ENCODE measurements at regions not wholly inside any gene's neighbourhood (a gene's known extent, or its start where the extent isn't known, plus 50 kb on each side); places are given as distances from the start of the nearest gene placed in this dataset.

- DNase-seq (ENCODE audit: low read depth) = no peak
Measured at GRCh38 chr20:40808936-40809335, 119.9 kb upstream of the MAFB start.

GRCh38 chr20:40809361-40809760 is 120.3 kb upstream of the MAFB start:
- DNase-seq (ENCODE audit: low read depth) = no peak

- no peak for DNase-seq (ENCODE audit: low read depth)
Measured at GRCh38 chr20:40810332-40811000, 121.4 kb upstream of the MAFB start.

- DNase-seq (ENCODE audit: low read depth) = no peak
Measured at GRCh38 chr20:40811004-40811403, 122.0 kb upstream of the MAFB start.

- no peak for DNase-seq (ENCODE audit: low read depth)
Measured at GRCh38 chr20:40811660-40812414, 122.8 kb upstream of the MAFB start.

- no peak for DNase-seq (ENCODE audit: low read depth)
Measured at GRCh38 chr20:40812415-40812925, 123.4 kb upstream of the MAFB start.

- DNase-seq (ENCODE audit: low read depth) = no peak
Measured at GRCh38 chr20:40813029-40813431, 124.0 kb upstream of the MAFB start.

GRCh38 chr20:40813708-40814630 is 124.9 kb upstream of the MAFB start:
- DNase-seq (ENCODE audit: low read depth) = no peak

GRCh38 chr20:40814631-40814960 is 125.6 kb upstream of the MAFB start:
- DNase-seq (ENCODE audit: low read depth) = no peak

GRCh38 chr20:40815156-40816038 is 126.4 kb upstream of the MAFB start:
- DNase-seq (ENCODE audit: low read depth) = no peak

- DNase-seq (ENCODE audit: low read depth) = no peak
Measured at GRCh38 chr20:40816039-40816352, 127.0 kb upstream of the MAFB start.

GRCh38 chr20:40821429-40821828 is 132.4 kb upstream of the MAFB start:
- DNase-seq (ENCODE audit: low read depth) = no peak

- DNase-seq (ENCODE audit: low read depth) = no peak
Measured at GRCh38 chr20:40826699-40827098, 137.7 kb upstream of the MAFB start.

- no peak for DNase-seq (ENCODE audit: low read depth)
Measured at GRCh38 chr20:40835321-40835720, 146.3 kb upstream of the MAFB start.

- no peak for DNase-seq (ENCODE audit: low read depth)
Measured at GRCh38 chr20:40838509-40838908, 149.5 kb upstream of the MAFB start.

GRCh38 chr20:40843251-40843650 is 154.2 kb upstream of the MAFB start:
- DNase-seq (ENCODE audit: low read depth) = no peak

- no peak for DNase-seq (ENCODE audit: low read depth)
Measured at GRCh38 chr20:40844332-40844731, 155.3 kb upstream of the MAFB start.

- DNase-seq (ENCODE audit: low read depth) = no peak
Measured at GRCh38 chr20:40848096-40848495, 159.1 kb upstream of the MAFB start.

GRCh38 chr20:40848526-40848925 is 159.5 kb upstream of the MAFB start:
- DNase-seq (ENCODE audit: low read depth) = no peak

- no peak for DNase-seq (ENCODE audit: low read depth)
Measured at GRCh38 chr20:40849456-40849855, 160.4 kb upstream of the MAFB start.

GRCh38 chr20:40851051-40851450 is 162.0 kb upstream of the MAFB start:
- DNase-seq (ENCODE audit: low read depth) = no peak

GRCh38 chr20:40855269-40855668 is 166.2 kb upstream of the MAFB start:
- DNase-seq (ENCODE audit: low read depth) = no peak

Measured in activated gamma-delta T cell treated with anti-CD3 and anti-CD28 coated beads, Interleukin-2, amount 50 U/mL, for 16 hours (primary cell).